DMS114 treated with DMSO at 0.1 percent for 48 hours (cell line): ENCODE measurements at regions not wholly inside any gene's neighbourhood (a gene's known extent, or its start where the extent isn't known, plus 50 kb on each side); places are given as distances from the start of the nearest gene placed in this dataset.
A peak's percentile ranks its signal among the peaks of the same experiment; 100 is the strongest.
"Not testable (repeated sequence)": the region's sequence is repeated elsewhere in the genome, so short reads cannot be mapped to it uniquely, and the experiment has no call there.

ENCODE experiments used
- DNase-seq: peaks from one replicate; lab custom pipeline; 2025; ENCODE audit not compliant: unreplicated experiment; lab: John Stamatoyannopoulos, UW

DNA sequence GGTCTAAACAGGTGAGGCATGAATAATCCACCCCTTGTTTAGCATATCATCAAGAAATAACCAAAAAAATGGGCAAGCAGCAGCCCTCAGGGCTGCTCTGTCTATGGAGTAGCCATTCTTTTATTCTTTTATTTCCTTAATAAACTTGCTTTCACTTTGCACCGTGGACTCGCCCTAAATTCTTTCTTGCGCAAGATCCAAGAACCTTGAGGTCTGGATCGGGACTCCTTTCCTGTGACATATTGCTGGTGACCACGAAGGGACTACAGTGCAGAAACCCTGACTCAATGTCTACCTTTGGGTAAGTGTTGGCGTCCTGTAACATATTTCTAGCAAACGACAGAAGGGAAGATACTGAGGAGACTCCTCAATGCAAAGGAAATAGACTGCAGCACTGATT is 1099.2 kb downstream of the FAM181B start:
- DNase-seq = no peak

DNA sequence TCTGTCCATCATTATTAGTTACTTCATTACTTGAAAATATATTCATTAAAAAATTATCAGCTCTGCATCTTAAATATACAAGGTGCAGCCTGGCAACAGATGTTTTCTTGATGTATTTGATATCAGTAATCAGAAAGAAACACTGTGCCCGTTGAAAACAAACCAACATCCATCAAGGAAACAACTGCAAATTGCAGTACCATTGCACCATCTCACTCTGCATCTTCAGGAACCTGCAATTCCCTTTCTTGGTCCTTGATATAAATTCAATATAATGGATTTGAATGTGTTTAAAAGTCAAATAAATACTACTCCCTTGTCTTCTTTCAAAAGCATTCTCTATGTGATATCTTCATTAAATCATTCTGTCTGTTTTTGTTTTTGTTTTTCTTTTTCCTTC is 1131.2 kb downstream of the FAM181B start:
- DNase-seq = no peak

DNA sequence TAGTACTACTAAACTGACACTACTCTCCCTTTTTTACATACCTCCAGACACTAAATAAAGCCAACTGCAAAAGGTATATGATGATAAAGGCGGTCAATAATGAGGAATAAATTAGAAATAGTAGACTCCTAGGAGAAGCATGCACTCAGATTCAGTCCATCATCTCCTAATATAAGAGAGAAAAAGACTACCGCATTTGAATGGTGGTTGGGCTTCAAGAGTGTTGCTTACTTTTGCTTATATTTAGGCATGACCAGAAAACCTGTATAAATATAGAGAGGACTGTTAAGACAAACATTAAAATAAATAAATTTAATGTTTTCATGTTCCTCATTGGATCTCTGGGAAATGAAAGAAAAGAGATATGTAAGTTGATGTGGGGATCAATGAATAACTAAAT is 1137.0 kb downstream of the FAM181B start:
- no peak for DNase-seq

DNA sequence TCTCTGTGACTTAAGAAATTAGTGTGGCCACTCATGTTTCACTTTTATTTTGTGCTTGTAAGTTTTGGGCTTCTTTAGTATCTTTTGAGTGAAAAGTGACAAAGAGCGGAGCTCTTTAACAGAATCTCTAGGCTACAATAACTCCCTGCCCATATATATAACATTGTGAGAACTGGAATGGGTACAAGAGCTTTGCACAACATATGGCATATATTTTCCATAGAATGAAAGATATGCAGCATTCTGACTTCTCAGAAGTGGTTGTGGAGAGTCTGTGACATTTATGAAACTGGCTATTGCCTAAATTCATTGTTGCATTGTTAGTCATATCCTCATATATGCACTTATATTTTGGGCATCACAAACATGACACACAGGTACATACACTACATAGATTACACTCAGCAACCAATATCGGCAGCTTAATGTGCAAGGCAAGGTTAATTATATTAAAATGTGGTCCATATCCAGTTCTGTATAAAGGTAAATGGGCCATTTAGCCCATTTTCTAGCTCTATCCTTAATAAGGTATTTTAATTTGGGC is 1148.2 kb downstream of the FAM181B start:
- no peak for DNase-seq

DNA sequence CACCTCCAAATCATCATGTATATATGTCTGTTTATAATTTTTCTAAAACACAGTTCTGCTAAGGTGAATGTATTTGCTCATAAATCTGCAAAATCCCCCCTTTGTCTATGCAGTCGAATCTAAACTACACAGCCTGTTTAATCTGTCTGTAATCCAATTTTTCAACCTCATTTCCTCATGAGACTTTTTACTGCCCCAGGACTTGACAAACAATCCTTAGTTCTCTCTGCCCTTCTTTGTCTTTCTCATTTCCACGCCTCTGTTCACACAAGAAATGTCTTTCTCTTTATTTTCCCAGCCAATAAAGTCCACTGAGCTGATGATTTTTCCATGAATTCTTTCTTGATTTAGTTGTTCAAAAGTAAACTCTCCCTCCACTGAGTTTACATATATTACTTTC is 1154.3 kb downstream of the FAM181B start:
- no peak for DNase-seq

DNA sequence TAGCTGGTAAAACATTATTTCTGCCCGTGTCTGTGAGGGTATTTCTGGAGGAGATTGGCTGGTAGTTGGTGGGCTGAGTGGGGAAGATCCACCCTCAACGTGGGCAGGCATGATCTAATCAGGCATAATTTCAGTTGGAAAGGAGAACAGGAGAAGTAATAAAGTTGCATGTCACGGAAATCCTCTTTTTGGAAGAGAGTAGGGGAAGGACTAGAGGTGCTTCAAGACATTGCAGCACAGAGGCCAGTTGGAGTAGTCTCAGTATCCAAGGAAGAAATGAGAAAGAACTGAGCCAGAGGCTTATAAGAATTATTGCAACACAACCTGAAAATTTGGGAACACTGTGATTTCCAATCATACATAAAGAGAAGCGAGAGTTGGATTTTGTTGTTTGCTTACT is 1155.1 kb downstream of the FAM181B start:
- no peak for DNase-seq

DNA sequence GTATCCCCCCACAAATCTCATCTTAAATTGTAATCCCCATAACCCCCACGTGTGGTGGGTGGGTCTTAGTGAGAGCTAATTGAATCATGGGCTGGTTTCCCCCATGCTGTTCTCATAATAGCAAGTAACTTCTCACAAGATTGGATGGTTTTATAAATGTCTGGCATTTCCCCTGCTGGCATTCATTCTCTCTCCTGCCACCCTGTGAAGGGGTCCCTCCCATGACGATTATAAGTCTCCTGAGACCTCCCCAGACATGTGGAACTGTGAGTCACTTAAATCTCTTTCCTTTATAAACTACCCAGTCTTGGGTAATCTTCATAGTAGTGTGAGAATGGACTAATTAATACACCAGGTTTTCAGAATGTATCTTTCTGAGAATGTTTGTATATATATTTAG is 1159.4 kb downstream of the FAM181B start:
- DNase-seq = no peak

DNA sequence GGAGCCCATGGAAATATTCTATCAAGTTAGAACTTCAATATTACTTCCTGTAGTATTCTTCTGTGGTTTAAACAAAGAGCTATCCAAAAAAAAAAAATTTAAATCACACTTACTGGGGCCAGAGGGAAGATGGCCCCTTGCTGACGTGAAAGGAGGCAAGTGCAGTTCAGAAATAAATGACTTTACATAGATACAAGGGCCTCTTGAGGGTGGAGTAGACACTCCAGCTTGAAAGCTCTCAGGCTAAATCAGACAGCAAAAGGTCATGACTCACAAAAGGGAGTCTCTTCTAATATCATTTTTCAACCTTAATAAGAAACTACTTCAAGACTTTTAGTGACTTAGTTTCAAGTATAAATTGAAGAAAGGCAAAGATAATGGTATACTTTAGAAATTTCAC is 1160.3 kb downstream of the FAM181B start:
- DNase-seq = no peak

DNA sequence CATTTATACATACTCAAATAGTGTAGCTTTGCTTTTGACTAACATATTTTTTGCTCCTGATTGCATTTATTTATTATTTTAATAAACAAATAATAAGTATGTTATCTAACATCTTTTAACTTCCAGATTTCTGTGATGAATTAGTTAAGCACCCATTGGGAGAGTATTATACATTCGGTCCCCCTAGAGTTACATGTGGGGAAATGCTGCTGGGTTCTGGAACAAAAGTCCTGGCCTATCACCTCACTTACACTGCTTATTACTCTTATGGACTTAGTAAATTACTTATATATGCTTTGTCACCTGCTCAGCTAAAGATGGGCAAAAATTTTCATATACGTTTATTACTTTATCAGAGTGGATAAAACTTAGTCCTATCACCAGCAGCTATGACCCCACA is 1163.0 kb downstream of the FAM181B start:
- no peak for DNase-seq

DNA sequence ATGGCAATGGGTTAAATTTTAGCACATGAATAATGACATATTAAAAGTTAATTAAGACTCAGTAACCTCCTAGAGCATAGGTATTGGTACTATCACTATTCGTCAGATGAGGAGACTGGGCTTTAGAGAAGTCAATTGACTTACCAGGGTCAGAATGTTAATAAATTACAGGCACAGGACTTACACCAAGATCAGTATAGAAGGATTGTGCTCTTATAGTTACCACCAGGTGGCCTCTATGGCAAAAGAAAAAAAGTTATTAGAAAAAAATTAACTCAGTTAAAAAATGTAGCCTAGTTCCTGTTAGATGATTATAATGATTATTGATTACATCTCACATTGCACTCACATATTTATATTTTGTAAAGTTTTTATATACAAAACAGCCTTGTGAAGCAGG is 1163.7 kb downstream of the FAM181B start:
- DNase-seq = no peak

DNA sequence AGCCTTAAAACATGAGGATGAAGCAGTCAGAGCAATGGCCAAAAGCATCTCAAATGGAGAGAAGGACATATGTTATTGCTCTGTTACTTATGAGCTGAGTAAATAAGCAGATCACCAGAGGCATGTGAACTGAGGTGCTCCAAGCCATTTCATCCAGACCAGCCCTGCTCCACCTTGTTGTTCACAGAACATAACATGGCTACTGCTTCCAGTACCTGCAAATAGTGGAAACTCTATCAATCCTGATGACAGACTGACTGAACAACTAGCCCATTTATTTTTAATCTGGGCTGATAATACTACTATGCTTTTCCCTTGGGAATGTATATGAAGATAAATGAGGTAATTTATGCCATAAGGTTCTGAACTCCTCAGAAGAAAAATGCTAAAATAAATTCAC is 1164.7 kb downstream of the FAM181B start:
- no peak for DNase-seq

DNA sequence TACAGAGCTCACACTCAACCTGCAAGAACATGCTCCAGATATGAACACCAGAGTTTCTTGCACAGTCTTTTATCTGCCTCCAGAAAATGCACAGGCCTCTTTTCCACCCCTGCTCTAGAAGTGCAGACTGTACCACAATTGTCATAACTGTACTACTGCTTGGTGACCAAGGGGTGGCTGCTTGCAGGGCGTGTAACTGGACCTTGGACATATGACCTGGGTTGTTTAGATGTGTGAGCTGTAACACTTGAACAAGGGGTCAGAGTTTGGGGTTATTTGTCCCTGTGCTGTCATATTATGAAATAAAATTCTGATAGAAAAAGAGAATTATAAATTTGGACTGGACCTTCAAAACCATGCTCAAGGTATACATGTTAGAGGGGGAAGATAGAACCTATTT is 1185.5 kb downstream of the FAM181B start:
- DNase-seq = no peak

DNA sequence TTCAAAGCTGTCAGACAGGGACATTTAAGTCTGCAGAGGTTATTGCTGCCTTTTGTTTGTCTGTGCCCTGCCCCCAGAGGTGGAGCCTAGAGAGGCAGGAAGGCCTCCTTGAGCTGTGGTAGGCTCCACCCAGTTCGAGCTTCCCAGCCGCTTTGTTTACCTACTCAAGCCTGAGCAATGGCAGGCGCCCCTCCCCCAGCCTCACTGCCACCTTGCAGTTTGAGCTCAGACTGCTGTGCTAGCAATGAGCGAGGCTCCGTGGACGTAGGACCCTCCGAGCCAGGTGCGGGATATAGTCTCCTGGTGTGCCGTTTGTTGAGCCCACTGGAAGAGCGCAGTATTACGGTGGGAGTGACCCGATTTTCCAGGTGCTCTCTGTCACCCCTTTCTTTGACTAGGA is 1193.9 kb downstream of the FAM181B start:
- not testable (repeated sequence) for DNase-seq

DNA sequence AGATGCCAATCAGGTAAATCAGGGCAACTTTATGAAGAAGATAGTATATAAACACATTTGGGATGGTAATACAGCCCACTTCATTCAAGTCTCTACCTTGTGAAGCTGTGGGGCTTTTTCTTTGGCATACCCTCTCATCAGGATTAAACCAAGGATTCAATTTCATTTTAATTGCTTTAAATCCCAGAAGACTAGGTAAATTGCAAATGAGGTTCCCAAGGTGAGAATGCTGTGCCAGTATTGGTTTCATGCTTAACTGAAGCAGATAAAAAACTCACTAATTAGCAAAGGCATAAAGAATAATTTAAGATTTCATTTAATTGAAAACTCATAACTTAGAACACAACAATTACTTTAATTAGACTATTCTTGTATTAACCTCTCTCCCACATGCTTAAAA is 1218.1 kb downstream of the FAM181B start:
- DNase-seq = no peak

DNA sequence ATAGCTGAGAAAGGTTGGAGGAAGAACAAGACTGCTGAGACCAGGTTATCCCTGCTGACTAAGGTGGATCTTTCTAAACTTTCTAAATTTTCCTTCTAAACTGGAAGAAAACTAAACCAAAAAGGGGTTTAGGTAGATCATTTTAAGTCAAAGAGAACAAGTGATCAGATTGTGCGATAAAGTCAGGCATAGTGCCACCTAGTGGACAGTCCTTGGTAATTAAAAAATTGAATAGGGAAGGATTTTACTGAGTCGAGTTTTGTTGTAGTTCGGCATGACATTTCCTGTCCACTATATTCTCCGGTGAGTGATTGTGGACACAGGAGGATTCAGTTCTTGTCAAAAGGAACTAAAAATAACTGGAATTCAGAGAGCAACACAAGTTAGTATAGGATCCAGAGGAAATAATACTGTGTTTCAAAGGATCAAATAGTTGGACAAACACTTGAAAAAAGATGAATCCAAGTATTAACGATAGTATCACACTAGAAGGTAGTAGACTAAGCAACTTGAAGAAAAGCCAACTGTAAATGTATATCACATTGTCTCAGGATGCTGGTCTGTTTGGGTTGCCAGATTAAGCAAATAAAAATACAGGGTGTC is 1236.4 kb downstream of the FAM181B start:
- DNase-seq = peak; percentile 6

DNA sequence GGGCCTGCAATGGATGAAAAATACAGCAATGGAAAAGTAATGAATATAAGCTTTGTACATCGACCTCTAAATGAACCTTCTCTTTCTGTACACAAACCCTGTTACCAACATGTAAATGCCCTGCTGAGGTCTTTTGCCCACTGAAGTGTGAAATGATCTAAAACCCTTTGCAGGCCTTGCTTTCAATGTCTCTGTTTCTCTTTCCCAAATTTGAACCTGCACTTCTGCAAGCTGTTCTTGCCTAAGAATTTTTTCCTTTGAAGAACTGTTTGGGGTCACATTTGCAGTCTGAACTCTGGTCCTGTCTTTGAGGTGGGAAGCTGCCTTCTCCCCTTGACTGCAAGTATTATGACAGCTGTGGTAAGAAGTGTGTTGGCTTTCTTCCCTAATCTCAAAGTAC is 1237.1 kb downstream of the FAM181B start:
- DNase-seq = no peak

DNA sequence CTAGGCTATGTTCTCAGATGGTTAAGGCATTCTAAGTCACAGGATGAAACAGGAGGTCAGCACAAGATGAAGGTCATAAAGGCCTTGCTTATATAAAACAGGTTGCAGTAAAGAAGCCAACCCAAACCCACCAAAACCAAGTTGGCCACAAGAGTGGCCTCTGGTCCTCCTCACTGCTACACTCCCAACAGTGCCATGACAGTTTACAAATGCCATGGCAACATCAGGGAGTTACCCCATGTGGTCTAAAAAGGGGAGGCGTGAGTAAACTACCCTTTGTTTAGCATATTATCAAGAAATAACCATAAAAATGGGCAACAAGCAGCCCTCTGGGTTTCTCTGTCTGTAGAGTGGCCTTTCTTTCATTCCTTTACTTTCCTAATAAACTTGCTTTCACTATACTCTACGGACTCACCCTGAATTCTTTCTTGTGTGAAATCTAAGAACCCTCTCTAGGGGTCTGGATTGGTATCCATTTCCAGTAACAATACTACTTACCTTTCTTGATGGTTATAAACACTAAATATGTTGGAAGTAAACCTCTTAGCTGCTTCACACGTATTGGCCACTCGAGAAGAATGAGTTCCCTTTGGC is 1237.9 kb downstream of the FAM181B start:
- DNase-seq = no peak

DNA sequence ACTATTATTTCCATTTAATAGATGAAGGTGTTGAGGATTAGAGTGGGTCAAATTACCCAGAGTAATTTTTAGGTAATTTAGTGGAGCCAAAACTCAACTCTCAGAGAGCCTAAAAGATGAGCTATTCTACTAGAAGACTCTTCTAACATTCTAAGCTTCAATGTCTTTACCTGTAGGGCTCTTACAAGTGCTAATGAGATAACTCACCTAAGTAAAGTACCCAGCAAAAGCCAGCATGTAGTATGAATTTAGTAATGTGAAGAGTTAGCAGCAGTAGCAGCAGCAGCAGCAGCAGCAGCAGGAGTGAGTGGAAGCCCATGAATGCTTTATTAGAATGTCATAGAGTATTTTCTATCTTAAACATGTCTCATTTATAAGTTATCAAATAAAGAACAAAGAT is 1239.2 kb downstream of the FAM181B start:
- DNase-seq = no peak

DNA sequence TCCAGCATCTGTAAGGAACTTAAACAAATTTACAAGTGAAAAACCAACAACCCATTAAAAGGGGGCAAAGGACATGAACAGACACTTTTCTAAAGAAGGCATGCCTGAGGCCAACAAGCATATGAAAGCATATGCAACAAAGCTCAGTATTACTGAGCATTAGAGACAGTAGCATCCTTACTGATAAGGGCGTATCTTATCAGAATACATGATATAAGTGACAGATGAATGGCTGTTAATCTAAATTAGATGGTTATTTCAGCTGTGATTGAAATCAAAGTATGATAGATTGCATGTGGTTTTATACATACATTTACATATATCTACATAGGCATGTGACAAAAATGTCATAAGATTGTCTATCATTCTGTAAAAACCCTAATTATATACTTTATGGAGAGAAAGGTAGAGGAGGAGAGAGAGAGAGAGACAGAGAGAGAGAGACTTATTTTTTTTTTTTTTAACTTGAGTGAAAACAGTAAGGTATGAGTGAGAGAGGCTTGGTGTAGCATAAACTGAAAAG is 1240.7 kb downstream of the FAM181B start:
- no peak for DNase-seq

DNA sequence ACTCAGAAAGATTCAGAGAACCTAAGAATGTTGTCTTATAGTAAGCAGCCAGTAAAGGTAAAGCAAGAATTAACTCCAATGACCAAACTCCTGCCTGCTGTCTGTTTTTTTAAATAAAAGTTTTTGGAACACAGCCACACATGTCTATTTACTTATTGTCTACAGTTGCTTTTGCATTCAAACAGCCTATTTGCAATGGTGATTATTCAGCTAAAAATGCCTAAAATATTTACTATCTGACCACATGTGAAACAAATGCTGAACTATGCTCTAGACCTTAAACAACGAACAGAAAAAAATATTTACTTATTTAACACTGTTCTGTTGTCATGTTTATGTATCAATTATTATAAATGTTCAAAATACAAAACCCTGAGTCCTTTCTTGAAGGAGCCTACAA is 1246.6 kb downstream of the FAM181B start:
- no peak for DNase-seq

DNA sequence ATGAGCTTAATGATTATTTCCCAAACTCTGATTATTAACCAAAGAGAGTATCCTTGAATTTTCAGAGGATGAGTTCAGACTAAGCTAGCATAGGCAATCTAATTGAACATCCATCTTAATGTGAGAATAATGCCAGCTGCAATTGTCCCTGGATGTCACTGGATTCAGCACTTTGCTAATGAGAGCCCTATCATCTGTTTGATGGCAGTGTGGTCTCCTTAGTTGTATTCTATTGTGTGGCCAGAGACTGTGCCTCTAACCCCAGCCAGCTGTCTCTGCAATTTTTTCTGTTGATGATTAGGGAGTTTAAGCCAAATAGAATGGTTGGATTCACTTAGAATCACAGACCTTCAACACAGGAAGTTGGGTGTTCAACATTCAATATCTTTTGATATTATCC is 1249.5 kb downstream of the FAM181B start:
- no peak for DNase-seq

DNA sequence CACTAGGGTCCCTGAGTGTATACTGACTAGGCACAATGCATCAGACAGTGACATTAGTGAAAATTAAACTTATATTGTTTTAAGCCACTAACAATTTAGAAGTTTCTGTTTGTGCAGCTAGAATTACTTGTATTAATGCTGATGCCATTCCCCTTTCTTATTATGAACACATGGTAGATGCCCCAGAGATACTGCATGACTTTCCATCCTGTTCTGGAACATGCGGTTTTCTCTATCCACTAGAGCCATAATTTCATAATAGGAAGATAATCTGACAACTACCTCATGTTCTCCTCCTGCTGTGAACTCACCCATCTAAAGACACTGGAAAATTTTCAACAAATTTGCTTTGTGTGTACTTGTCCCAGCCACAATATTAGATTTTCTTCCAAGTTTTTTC is 1256.4 kb downstream of the FAM181B start:
- no peak for DNase-seq

DNA sequence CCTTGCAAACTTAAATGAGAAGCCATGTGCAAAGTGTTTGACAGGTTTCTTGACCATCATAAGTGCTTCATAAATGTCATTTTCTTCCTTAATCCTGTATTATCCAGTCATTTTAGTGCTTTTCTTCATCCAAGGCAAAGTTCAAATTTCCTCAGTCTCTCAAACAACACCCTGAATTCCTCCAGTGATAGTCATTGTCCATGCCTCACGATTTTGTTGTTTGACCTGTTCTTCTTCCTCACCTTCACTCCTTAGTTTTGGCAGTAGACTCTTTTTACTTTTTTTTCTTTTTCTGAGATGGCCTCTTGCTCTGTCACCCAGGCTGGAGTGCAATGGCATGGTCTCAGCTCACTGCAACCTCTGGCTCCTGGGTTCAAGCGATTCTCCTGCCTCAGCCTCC is 1257.3 kb downstream of the FAM181B start:
- DNase-seq = no peak
